ENCODE measurements at regions not wholly inside any gene's neighbourhood (a gene's known extent, or its start where the extent isn't known, plus 50 kb on each side); places are given as distances from the start of the nearest gene placed in this dataset.

- DNase-seq (ENCODE audit: low read depth), result no peak
Observed at GRCh38 chr13:89554801-89555200, 1792.7 kb upstream of the MIR17HG start.

GRCh38 chr13:89565476-89566100, 1781.9 kb upstream of the MIR17HG start:
- DNase-seq (ENCODE audit: low read depth), result no peak

DNA sequence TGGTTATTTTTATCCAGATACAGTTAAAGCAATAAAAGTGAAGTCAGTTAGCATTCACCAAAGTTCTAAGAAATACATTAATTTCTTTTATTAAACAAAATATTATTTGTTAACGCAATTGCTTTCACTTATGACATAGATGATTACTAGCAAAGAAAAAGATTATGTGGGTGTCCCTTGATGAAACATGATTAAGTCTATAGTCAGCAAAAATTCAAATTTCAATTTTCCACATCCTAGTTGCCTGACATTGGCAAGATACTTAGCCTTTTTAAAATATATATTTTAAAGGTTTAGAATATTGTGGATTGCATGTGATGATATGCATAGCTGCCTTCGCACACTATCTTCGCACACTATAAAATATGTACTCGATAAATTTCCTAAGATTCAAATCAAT, 1780.5 kb upstream of the MIR17HG start:
- no peak for DNase-seq (ENCODE audit: low read depth)

- no peak for DNase-seq (ENCODE audit: low read depth)
Observed at GRCh38 chr13:89568276-89568675, 1779.2 kb upstream of the MIR17HG start.

DNA sequence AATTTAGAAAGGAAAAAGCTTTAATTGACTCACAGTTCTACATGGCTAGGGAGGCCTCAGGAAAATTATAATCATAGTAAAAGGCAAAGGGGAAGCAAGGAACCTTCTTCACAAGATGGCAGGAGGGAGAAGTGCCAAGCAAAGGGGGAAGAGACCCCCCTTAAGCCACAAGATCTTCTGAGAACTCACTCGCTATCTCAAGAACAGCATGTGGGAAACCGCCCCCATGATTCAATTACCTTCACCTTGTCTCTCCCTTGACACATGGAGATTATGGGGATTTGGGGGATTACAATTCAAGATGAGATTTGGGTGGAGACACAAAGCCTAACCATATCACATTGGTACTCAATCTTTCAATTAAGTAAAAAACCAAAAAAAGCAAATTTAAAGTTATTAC, 1778.7 kb upstream of the MIR17HG start:
- DNase-seq (ENCODE audit: low read depth), result no peak

GRCh38 chr13:89571676-89572075, 1775.8 kb upstream of the MIR17HG start:
- no peak for DNase-seq (ENCODE audit: low read depth)

- no peak for DNase-seq (ENCODE audit: low read depth)
Observed at GRCh38 chr13:89574077-89574476, 1773.4 kb upstream of the MIR17HG start.

- DNase-seq (ENCODE audit: low read depth), result peak; percentile 5
Observed at GRCh38 chr13:89577301-89577700, 1770.2 kb upstream of the MIR17HG start.

GRCh38 chr13:89584058-89584620, 1763.3 kb upstream of the MIR17HG start:
- no peak for DNase-seq (ENCODE audit: low read depth)

GRCh38 chr13:89602655-89603054, 1744.8 kb upstream of the MIR17HG start:
- no peak for DNase-seq (ENCODE audit: low read depth)

GRCh38 chr13:89603187-89603586, 1744.3 kb upstream of the MIR17HG start:
- no peak for DNase-seq (ENCODE audit: low read depth)

- DNase-seq (ENCODE audit: low read depth), result no peak
Observed at GRCh38 chr13:89609318-89609717, 1738.2 kb upstream of the MIR17HG start.

DNA sequence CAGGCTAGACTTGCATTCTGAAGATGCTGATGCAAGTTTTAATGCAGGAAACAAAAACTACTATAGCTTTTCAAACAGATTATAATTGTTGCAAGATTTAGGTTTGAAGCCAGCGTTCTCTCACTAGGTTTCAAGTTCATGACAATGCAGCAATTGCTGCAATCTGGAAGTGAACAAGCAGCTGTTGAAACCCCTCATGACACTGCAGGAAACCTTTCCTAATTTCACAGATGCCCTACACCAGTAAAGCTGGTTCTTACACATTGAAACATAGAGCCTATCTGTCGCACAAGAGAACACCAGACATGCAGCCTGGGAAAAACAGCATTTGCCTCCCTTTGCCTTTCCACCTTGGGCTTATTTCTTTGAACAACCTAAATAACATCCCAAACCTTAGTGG, 1737.2 kb upstream of the MIR17HG start:
- DNase-seq (ENCODE audit: low read depth), result no peak

DNA sequence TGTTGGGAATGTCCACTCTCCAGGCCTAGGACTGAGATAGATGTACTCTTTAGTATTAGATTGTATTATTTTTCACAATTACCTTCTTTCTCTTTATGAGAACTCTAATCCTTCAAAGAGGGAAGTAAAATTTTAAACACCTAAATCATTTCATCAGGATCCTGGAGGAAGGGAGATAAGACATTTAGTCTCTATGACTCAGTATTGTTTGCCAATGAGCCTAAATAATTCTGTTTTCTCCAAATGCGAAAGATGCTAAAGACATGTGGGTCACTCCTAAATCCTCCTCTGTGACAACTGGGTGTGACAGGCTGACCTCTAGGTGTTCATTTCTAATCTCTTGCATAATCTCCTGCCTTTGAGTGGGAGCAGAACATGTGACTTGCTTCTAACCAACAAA, 1736.6 kb upstream of the MIR17HG start:
- no peak for DNase-seq (ENCODE audit: low read depth)

- DNase-seq (ENCODE audit: low read depth), result peak; percentile 59
Observed at GRCh38 chr13:89627996-89628395, 1719.5 kb upstream of the MIR17HG start.

GRCh38 chr13:89628567-89628966, 1718.9 kb upstream of the MIR17HG start:
- no peak for DNase-seq (ENCODE audit: low read depth)

DNA sequence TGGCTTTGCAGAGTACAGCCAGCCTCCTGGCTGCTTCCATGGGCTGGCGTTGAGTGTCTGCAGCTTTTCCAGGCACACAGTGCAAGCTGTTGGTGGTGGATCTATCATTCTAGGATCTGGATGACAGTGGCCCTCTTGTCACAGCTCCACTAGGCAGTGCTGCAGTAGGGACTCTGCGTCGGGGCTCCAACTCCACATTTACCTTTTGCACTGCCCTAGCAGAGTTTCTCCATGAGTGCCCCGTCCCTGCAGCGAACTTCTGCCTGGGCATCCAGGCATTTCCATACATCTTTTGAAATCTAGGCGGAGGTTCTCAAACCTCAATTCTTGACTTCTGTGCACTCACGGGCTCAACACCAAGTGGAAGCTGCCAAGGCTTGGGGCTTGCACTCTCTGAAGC, 1697.3 kb upstream of the MIR17HG start:
- no peak for DNase-seq (ENCODE audit: low read depth)

DNA sequence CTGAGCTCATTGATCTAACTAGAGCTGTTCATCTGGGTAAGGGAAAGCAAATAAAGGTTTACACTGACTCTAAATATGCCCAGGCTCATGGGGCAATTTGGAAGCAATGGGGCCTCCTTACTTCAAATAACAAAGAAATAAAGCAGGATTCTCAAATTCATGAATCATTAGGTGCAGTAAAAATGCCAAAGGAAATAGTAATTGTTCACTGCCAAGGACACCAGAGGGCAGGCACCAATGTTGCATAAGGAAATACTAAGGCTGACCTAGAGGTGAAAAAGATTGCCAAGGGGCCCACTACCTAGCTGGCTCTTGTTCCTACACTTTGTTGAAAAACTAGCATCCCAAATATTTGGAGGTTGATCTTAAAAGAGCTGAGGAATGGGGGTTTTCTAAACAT, 1686.7 kb upstream of the MIR17HG start:
- no peak for DNase-seq (ENCODE audit: low read depth)

- DNase-seq (ENCODE audit: low read depth), result no peak
Observed at GRCh38 chr13:89673789-89674311, 1673.6 kb upstream of the MIR17HG start.

DNA sequence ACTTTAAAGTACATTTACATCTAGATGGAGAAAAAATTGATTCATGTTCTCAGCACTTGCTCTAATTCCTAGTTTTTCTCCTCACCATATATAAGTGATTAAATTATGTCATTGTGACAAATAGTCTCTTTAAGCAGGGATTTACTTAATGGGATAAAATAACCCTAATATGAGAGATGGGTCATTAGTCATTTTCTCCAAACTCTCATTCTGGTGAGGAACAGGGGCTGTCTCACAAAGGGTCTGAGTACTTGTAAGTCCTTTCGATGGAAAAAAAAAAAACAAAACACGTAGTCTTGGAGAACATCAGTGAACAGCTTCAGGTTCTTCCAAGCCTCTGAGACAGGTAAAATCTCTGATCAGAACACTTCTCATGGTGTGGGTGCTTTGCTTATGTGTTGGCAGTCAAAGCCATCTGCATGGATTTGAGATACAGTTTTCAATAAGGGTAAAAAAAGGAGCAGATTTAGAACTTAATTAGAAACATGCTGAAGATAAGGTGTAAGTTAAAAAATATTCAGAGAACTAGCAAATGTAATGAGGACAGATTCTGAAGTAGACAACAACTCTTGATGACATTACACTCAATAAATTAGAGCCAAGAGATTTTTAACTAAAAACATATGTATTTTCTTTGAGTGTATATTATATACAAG, 1668.9 kb upstream of the MIR17HG start:
- no peak for DNase-seq (ENCODE audit: low read depth)

DNA sequence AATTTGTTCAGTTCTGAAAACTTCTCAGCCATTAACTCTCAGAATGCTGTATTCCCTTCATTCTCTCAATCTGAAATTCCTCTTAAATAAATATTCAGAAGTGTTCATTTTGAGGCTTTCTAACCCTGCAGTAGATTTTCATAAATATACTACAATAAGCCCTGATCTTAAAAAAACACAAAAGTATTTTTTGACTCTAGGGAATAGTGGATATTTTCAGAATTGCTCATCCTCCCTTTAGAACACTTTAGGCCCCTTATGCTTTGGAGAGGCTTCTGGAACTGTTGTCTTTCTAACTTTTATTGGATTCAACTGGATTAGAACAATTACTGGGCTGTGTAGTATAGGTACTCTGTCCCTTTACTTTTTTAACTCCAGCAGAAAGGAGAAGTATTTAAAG, 1662.6 kb upstream of the MIR17HG start:
- no peak for DNase-seq (ENCODE audit: low read depth)

- DNase-seq (ENCODE audit: low read depth), result no peak
Observed at GRCh38 chr13:89686171-89686570, 1661.3 kb upstream of the MIR17HG start.

DNA sequence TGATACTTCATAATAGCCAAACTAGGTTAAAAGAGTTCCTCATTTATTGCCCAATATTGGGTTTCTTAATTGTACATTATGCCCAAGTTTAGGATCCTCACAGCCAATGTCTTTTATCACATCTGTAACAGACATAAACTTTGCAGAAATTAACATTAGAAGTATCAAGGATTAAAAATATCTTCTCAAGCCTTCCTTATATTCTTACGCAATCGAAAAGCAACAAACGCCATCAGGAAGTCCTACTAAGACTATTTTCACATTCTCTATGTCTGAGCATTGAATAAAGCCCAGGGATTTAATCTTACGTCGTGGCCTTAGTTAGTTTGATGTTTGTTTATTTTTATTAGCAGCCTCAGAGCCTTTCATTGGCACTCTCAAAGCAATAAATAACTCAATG, 1660.4 kb upstream of the MIR17HG start:
- DNase-seq (ENCODE audit: low read depth), result no peak

Data from HT1080 (cell line).